Stimulated activated CD4-positive, alpha-beta T cell treated with anti-CD3 and anti-CD28 coated beads, Interleukin-15, amount 100 ng/mL, for 48 hours (primary cell): ENCODE measurements at regions not wholly inside any gene's neighbourhood (a gene's known extent, or its start where the extent isn't known, plus 50 kb on each side); places are given as distances from the start of the nearest gene placed in this dataset.
"Not testable (repeated sequence)": the region's sequence is repeated elsewhere in the genome, so short reads cannot be mapped to it uniquely, and the experiment has no call there.

Source experiments
- DNase-seq, 2 donors: peaks; one replicate each; pipeline ENCODE4 v3.0.0-alpha.2; 2020; ENCODE audit warnings: low read depth in 2 of 2

DNA sequence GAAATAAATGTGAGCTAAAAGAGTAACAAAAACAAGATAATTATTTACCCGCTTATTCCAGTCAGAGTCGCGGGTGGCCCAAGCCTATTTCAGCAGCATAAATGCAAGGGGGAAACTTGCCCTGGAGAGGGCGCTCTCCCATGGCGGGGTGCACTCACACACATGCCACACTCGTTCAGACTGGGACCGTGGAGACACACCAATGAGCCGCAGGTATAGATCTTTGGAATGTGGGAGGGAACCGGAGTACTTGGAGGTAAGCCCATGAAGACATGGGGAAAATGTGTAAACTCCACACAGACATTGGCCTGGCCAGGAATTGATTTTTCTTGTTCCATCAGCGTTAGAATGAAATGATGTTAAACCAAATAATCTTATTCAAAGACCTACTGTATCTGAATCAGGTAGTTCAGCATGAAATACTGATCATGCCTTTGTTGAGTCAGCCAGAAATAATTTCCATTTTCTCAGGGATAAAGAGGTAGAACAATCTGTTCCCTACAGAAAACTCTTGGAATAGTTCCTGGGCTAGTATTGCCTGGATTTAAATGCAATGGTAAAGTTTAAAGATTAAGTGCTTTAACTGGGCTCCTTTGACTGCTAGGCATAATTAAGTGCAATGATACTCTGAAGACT is 191.5 kb downstream of the MCHR2 start:
- no peak for DNase-seq

DNA sequence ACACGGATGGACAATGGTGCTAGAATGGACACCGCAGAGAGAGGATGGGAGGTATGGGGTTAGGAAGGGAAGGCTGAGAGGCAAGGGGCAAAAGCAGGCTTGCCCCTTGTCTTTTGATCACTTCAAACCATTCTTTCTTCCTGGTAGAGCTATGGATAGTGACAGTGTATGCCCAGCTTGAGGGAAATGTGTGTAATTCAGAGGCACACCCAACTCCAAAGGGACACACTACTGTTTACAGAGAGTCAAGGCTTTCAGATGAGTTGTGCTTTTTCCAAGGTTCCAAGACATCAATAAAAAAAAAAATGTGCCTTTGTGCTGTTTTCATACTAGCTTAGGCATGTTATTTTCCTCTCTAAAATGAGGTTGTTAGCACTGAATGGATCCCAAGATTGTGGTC is 185.0 kb downstream of the MCHR2 start:
- no peak for DNase-seq

- no peak for DNase-seq
Observed at GRCh38 chr6:99810295-99810694, 183.7 kb downstream of the MCHR2 start.

- no peak for DNase-seq
Observed at GRCh38 chr6:99810942-99811620, 182.9 kb downstream of the MCHR2 start.

GRCh38 chr6:99811636-99812035 is 182.4 kb downstream of the MCHR2 start:
- no peak for DNase-seq

GRCh38 chr6:99813565-99813964 is 180.5 kb downstream of the MCHR2 start:
- no peak for DNase-seq

DNA sequence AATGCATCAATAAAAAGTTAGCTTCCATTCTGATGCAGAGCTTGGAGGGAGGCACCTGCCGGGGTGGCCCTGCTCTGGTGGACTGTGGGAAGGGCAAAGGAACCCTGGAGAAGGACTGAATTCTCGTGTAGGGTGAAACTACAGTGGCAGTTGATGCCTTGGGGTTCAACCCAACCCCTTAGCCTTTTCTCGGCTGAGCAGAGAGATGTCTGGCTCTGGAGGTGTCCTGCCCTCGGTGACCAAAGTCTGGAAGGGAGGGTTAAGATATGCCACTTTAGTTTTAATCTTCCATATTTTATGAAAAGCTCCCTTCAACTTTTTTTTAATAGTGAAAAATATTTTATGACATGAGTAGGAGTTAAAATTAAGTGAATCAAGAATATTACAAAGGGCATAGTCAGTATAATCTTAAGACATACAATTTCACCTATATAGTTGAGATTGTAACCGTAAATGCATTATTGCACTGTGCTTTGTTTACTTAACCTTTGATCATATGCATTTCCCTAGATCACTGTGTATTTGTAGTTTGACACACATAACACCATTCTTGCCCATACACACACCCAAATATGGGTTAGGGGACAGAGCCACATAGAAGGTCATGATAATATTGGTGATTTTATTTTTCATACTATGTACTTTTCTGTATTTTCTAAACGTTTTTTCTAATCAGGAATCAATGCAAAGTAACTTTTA is 179.6 kb downstream of the MCHR2 start:
- no peak for DNase-seq

DNA sequence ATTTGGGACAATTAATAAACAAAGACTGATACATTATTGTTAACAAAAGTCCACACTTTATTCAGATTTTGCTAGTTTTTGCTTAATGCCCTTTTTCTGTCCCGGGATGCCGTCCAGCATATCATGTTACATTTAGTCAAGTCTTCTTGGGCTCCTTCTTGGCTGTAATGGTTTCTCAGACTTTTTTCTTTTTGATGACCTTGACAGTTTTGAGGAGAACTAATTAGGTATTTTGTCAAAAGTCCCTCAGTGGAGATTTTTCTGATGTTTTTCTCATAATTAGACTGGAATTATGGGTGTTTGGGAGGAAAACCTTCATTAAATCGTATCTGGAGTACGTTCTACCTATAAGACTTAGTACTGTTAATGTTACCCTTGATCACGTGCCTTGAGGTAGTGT is 177.2 kb downstream of the MCHR2 start:
- DNase-seq: no peak

DNA sequence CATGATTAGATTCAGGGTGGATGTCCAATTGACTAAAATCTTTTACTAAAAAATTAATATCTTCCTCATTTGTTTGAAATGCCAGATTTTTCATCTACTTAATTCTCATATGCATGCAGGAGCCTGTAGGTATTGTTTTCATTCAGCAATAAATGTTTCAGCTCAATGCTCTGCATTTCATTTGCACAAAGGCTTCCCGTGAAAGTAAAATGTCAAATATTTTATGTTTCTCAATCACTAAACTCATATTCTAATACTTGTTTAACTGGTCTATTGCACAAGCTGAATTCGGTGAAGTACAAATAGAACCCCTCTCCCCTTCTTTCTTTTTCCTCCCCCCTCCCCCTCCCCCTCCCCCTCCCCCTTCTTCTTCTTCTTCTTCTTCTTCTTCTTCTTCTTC is 175.9 kb downstream of the MCHR2 start:
- no peak for DNase-seq

DNA sequence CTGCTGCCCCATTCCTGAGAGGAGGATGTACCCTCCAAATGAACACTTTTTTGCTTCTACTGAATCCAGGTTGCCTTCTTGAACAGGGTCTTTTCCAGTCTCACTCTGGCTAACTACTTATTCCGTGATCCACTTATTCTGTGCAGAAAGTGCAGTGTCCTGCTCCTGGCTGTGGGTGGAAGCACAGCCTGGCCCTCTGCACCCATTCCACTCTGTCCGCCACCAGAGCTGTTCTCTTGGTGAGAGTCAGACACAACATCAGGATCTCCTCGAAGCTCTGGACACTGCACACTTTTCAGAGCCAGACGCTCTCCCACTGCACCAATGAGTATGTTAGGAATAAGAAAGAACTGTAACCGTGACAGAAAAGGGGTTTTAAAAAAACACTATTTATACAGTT is 174.2 kb downstream of the MCHR2 start:
- no peak for DNase-seq

DNA sequence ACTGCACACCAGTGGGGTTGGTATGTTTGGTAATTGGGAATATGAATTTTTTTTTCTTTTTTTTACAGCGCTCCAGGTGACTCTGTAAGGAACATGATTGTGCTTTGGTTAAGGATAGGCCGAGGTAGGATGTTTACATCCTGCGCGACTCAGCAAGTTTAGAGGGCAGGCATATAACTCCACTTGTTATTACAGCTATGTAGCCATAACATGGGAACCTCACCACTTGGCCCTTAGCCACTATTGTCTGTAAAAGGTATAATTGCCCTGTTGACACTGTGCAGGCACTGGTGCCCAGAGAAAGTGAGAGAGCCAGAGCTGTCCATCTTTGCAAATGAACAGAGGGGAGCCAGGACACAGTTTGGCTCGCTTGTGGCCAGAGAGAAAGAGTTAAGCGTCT is 172.9 kb downstream of the MCHR2 start:
- no peak for DNase-seq

DNA sequence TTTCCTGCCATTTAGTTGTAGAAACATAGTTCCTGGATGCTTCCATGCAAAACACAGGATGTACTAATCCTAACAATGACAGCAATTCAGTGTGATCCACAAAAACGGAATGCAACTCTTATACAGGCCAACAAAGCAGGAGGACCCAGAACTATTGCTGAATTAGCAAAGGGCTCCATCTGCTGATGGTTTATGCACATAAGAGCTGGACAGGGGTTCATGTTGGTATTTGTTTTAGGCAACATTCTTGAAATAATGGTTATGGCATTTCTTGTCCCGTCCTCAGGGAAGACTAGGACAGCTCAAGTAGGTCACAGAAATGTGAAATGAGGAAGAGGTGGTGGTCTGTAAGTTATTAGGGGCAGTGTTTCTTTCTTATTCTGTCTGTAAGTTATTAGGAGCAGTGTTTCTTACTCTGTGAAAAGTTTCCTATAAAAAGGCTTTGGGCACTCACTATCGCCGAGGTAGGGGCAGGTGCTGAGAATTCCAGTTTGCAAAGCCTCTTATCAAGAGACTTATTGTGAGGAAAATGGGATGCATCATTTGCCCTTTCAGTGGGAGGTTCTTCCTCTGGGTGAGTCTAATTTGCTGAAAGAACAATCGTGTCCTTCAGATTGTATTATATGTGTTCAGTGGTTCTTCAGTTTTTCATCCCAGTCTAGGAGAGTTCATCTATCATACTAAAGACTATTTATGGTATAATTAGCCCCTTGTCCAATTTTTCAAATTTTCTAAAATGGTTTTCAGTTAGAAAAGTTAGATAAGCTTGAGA is 171.1 kb downstream of the MCHR2 start:
- DNase-seq: no peak

DNA sequence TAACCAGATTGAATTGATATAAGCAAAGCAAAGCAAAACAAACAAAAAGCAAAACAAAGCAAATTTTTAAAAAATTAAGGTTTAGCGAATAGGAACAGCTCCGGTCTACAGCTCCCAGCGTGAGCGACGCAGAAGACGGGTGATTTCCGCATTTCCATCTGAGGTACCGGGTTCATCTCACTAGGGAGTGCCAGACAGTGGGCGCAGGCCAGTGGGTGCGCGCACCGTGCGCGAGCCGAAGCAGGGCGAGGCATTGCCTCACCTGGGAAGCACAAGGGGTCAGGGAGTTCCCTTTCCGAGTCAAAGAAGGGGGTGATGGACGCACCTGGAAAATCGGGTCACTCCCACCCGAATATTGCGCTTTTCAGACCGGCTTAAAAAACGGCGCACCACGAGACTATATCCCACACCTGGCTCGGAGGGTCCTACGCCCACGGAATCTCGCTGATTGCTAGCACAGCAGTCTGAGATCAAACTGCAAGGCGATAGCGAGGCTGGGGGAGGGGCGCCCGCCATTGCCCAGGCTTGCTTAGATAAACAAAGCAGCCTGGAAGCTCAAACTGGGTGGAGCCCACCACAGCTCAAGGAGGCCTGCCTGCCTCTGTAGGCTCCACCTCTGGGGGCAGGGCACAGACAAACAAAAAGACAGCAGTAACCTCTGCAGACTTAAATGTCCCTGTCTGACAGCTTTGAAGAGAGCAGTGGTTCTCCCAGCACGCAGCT is 170.3 kb downstream of the MCHR2 start:
- not testable (repeated sequence) for DNase-seq

GRCh38 chr6:99833034-99833433 is 161.0 kb downstream of the MCHR2 start:
- DNase-seq: no peak

- DNase-seq: no peak
Observed at GRCh38 chr6:99836471-99836870, 157.6 kb downstream of the MCHR2 start.

DNA sequence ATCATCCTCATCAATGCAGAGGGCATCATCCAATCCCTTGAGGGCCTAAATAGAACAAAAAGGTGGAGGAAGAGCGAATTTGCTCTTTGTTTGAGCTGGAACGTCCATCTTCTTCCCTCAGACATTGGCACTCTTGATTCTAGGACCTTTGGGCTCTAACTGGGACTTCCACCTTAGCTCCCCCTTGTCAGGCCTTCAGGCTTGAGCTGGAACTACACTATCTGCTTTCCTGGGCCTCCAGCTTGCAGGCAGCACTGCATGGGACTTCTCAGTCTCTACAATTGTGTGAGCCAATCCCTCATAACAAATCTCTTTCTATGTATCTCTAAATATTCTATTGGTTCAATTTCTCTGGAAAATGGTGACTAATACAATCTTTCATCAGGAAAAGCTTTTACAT is 155.4 kb downstream of the MCHR2 start:
- no peak for DNase-seq

DNA sequence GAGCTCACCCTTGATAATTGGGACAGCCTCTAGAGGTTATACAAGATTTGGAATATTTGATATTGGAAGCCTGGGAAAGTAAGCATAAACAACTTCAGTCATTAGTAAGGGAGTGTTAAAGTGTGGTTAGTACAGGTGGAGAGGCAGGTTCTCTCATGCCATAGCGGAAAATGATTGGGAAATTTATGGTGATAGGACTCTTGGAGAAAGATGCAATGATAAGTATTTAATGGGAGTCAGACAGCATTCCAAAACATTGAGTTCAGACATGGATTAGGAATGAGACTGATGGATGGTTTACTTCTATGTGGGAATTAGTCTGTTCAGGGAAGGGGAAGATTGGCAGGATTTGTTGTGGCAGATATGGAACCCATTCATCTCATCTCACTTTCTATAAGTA is 152.7 kb downstream of the MCHR2 start:
- no peak for DNase-seq

- no peak for DNase-seq
Observed at GRCh38 chr6:99846006-99846405, 148.0 kb downstream of the MCHR2 start.

DNA sequence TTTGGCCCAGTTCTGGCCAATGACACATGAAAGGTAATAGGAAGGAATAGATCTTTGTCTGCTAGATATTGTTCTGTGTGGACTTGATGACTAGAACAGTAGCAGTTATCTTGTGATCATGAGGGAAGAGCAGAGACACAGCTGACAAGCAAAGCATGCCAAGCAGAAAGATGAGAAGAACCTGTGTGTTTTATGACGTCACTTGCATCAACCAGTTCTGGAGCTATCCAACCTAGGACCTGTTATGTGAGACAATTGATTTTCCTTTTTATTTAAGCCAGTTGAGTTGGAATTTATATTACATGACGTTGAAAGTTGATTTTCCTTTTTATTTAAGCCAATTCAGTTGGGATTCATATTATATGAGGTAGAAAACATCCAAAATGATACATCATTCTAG is 143.2 kb downstream of the MCHR2 start:
- no peak for DNase-seq

- DNase-seq: no peak
Observed at GRCh38 chr6:99852031-99852430, 142.0 kb downstream of the MCHR2 start.

DNA sequence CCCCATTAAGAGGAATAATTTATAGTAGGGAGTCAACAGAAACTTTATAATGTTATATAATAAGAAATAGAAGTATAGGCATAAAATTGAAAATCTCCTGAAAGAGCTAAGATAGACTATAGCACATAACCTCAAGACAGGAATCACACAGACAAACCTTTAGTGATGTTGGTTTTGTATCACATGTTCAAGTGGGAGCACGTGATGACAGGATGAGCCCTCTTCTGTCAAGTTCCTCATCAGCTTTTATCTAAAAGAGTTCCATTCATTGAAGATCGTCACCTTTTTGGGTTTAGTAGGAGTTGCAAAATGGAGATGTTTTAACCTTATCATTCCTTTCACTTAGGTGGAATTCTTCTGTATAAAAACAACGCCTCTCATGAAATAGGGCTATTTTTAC is 127.0 kb downstream of the MCHR2 start:
- DNase-seq: no peak
